ENCODE measurements at regions not wholly inside any gene's neighbourhood (a gene's known extent, or its start where the extent isn't known, plus 50 kb on each side); places are given as distances from the start of the nearest gene placed in this dataset.

GRCh38 chr9:78407636-78408312 is 110.8 kb downstream of the PSAT1 start:
- TF ChIP-seq CTCF (IDR thresholded peaks at IDR 0.05) (no peak), POLR2A (IDR thresholded peaks at IDR 0.05) (no peak)

All from testis (tissue), 2 donors.